Activated CD4-positive, alpha-beta T cell treated with anti-CD3 and anti-CD28 coated beads, Interleukin-2, Interleukin-6, amounts not matched to agents 100 ng/mL and 50 ng/mL, durations not matched to agents 16 hours and 8 hours (primary cell): ENCODE measurements at regions not wholly inside any gene's neighbourhood (a gene's known extent, or its start where the extent isn't known, plus 50 kb on each side); places are given as distances from the start of the nearest gene placed in this dataset.
"Not testable (repeated sequence)": the region's sequence is repeated elsewhere in the genome, so short reads cannot be mapped to it uniquely, and the experiment has no call there.

ENCODE experiments used
- DNase-seq: peaks from one replicate; pipeline ENCODE4 v3.0.0-alpha.2; 2020

DNA sequence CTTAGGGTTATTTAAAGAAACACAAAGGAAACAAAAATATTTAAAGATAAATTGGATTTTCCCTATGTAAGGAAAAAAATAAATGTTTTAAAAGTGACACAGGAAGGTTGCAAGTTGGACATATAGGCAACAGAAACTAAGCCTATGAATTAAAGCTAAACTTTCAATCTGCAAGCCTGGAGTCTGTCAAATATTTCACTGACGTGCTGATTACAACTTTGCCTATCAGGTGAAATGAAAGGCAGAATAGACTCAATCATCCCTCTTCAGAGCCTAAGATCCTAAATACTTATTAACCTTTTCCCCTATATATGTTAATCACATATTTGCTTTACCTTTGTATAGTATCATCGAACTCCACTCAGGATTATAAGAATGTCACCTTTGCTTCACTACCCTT is 1068.0 kb upstream of the ALCAM start:
- no peak for DNase-seq

DNA sequence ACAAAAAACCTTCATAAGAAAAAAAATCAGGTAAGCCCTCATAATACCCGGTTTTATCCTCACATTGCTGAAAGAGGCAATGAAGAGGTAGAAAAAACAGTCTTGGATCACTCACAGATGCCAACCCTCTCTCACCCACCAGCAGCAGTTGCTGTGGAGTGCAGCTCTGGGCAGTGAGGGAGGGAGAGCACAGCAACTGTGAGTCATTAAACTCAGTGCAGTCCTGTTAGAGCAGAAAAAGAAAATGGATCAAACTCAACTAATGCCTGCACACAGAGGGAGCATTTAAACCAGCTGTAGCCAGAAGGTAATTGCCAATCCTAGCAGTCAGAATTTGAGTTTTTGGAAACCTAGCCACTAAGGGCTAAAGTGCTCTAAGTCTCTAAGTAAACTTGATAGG is 1050.6 kb upstream of the ALCAM start:
- no peak for DNase-seq

DNA sequence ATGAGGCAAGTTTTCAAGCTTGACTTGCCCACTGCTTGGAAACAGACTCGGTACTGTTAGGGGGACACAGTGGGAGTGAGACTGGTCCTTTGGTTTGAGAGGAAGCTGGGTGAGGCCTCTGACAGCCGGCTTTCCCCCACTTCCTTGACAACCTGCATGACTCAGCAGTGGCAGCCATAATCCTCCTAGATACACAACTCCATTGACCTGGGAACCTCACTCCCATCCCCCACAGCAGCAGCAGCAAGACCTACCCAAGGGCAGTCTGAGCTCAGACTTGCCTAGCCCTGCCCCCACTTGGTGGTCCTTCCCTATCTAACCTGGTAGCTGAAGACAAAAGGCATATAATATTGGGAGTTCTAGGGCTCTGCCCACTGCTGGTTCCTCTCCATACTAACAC is 1043.5 kb upstream of the ALCAM start:
- DNase-seq, result no peak

DNA sequence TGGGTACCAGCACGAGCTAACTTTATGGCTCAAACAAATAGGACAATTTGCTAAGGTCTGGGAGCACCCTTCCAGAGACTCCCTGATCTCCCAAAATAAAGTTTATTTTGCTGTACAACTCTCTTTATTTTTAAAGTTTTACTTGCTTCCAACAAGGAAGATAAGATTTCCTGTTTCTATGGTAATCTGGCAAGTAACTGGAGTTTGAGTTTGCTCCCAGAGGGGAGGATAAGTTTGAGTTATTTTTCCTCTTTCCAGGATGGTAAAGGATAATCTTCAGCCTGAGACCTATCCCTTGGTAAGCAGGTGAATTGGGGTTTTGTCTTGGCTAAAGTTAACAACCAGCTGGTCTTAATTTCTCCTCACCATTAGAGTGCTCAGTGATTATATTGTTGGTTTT is 1019.4 kb upstream of the ALCAM start:
- DNase-seq, result no peak

DNA sequence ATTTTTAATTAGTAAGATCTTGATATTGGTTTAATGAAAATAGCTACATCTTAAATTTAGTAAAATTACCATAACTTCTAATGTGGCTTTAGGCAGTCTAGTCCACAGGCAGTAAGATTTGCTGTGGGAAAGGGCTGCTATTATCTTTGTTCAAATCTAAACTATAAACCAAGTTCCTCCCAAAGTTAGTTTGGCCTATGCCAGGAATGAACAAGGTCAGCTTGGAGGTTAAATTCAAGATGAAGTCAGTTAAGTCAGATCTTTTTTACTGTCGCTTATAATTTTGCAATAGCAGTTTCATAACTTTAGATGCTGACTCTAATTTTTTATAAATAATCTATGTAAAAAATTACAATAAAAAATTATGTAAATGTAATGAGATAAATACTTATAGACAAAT is 1016.9 kb upstream of the ALCAM start:
- no peak for DNase-seq

DNA sequence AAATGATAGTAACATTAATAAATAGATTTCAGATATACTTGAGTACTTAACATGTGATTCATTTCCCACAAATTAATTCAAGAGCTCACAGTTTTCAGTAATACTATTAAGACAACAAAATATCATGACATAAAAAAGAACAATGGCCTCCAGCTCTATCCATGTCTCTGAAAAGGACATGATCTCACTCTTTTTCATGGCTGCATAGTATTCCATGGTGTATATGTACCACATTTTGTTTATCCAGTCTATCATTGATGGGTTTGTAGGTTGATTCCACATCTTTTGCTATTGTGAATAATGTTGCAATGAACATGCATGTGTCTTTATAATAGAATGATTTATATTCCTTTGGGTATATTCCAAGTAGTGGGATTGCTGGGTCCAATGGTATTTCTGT is 1012.8 kb upstream of the ALCAM start:
- no peak for DNase-seq

DNA sequence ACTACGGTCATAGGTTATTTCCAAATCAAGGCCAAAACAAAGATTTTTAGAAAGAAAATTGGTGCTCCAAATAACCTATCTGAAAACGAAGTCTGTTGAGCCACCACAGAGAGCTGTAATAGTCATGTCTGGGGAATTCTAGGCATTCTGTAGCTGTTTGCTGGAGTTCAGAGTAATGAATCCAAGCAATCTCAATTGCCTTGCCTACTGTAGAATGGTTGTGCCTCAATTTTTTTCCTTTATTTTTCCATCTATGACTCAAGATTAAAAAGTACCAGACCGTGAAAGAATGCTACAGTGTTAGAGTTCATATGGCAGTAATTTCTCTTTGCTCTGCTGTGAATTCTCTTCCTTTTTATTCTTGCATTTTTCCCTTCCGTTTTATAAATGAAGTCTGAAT is 1007.2 kb upstream of the ALCAM start:
- DNase-seq, result no peak

DNA sequence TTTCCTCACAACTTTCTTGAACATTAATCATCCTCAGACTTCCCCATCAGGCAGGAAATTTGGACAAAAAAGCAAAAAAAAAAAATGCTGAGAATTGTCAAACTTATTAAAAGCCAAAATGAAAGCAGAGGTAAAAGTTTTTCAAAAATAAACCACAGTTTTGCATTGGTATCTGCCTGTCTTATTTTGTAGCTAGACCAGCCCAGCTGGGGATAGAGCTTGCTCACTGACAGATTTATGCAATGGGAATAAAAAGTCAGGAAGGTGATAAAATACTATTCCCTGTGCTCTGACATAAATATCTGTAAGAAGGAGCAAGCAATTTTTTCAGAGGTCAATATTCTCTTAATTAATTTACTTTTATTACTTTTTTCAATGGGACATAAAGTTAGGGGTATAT is 1006.7 kb upstream of the ALCAM start:
- no peak for DNase-seq

DNA sequence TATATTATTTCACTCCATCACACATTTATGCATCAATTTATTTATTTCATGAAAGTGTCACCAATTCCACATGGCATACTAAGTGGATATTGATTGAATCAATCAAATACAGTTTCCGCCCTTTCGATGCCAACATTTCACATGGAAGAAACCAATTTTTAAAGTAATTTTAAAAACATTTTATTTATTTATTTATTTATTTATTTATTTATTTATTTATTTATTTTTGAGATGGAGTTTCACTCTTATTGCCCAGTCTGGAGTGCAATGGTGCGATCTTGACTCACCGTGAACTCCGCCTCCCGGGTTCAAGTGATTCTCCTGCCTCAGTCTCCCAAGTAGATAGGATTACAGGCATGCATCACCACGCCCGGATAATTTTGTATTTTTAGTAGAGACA is 1005.0 kb upstream of the ALCAM start:
- not testable (repeated sequence) for DNase-seq

DNA sequence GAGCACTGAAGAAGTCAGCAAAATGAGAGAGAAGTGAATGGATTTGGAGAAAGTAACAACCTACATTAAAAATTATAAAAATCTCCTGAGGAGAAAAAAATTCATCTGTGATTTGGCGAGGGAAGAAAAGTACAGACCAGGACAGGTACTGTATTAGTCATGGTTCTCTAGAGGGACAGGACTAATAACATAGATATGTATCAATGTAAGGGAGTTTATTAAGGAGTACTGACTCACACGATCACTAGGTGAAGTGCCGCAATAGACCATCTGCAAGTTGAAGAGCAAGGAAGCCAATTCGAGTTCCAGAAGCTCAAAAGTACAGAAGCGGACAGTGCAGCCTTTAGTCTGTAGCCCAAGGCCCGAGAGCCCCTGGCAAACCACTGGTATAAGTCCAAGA is 1004.4 kb upstream of the ALCAM start:
- DNase-seq, result no peak

DNA sequence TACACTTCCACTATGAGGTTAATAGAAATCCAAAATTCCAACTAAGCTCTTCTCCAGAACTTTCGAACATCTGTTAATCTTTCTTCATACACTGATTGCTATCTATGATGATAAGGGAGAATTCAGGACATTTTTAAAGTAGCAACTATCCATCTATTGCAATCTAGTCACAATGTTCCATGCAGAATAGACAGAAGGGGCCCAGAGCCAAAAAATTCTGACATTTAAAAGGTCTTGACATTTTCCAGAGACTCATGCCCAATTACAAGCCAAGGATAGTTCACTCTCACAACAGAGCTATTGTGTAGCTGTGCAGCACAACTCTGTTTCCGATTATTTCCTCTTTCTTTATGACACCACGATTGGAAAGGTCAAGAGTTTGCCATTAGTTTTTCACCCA is 999.7 kb upstream of the ALCAM start:
- no peak for DNase-seq

DNA sequence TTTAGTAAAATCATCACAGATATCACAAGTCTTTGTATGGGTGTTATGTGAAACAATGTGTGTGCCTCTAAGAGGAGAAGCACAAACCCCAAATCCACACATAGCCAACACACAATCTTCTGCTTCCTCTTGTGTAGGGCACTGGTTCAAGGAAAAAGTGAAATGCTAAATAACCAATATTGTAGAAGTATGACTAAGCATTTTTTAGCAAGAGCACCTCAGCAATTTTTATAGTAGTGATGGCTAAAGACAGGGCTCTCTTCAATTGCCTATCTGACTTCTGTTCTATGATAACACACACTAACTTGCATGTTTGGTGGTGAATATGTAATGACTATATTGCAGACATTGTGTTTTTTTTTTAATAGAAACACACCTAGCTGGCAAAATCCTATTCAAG is 997.9 kb upstream of the ALCAM start:
- DNase-seq, result no peak

DNA sequence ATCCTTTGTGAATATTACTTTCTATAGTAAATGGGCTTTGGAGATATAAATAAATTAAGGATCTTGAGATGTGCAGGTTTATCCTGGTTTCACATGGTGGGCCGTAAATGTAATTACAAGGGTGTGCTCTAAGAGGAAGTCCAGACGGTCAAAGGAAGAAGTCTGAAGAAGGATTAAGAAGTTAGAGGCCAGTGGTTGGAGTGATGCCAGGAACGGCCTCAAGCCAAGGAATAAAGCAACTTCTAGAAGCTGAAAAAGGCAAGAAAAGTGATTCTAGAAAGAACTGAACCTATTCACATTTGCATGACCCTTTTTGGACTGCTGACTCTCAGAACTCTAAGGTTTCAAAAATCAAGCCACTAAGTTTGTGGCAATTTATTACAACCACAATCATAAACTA is 981.3 kb upstream of the ALCAM start:
- DNase-seq, result no peak

DNA sequence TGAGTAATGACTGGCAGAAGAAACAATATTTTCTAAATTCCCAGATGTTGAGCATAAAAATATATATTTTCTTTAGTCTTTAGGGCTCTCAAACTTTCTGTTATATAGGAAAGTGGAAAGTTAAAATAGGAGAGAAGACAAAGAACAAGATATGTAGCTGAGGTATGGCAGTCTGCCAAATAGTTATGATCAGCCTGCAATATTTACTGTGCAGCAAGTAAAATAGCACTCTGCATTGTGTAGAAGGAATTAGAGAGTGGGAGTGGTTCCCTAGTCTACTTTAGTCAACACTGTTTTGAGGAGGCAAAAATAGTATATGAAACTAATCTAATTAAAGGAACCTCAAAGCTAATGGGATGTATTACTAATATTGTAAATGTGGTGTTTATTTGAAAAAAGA is 978.1 kb upstream of the ALCAM start:
- no peak for DNase-seq

DNA sequence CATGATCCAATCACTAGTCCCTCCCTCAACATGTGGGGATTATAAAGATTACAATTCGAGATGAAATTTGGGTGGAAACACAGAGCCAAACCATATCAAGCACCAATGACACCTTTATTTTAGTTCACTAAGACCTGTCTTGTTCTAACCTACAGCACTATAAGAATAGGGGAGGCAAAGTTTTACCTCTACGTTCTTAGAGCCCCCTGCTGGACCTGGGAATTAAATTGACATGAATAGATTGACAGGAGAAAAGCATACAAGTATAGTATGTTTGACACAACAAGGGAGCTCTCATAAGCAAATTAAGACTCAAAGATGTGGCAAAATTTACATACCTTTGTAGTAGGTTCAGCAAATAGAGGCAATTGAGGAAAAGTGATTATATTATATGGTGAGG is 974.4 kb upstream of the ALCAM start:
- DNase-seq, result no peak

DNA sequence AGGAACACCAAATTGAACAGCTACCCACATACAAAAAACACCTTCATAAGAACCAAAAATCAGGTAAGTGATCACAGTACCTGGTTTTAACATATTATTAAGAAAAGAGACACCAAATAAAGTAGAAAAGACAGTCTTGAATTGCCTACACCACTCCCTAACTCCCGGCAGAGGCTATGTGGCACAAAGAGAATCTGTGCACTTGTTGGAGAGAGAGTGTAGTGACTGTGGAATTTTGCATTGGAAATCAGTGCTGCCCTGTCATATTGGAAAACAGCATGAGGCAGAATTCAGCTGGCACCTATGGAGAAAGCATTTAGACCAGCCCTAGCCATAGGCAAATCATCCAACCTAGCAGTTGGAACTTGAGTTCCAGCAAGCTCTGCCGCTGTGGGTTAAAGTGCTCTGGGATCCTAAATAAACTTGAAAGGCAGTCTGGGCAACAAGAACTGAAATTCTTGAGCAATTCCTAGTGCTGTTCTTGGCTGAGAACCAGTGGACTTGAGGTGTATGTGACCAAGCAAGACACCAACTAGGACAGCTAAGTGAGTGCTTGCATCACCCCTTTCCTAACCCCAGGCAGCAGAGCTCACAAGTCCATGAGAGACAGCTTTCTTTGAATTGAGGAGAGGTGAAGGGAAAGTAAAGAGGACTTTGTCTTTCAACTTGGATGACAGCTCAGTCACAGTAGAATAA is 969.6 kb upstream of the ALCAM start:
- DNase-seq, result no peak

DNA sequence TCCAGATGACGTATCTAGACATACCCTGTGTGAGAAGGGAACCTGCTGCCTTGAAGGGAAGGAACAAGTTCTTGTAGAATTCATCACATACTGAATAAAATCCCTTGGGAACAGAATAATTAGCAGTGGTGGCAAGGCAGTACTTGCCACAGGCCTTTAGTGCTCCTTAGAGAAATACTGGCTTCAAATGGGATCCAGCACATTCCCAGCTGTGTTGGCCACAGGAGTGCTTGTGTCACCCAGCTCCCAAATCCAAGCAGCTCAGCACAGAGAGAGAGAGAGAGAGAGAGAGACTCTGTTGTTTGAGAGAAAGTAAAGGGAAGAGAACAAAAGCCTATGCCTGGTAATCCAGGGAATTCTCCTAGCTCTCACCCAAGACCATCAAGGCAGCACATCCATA is 969.0 kb upstream of the ALCAM start:
- no peak for DNase-seq

DNA sequence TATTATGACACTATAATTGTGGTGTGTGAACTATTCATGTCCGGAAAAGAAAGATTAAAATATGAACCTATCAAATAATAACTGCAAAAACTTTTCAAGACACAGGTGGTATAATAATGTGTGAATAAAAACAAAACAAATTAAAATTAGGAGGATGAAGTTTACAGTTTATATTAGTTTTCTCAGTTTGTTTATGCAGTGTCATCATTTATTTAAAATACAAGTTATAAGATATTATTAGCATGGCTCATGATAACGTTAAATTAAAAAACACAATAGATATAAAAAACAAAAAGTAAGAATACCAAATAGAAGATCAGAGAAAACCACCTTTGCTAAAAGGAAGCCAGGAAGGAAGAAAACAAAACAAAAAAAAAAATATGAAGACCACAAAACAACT is 963.8 kb upstream of the ALCAM start:
- no peak for DNase-seq

DNA sequence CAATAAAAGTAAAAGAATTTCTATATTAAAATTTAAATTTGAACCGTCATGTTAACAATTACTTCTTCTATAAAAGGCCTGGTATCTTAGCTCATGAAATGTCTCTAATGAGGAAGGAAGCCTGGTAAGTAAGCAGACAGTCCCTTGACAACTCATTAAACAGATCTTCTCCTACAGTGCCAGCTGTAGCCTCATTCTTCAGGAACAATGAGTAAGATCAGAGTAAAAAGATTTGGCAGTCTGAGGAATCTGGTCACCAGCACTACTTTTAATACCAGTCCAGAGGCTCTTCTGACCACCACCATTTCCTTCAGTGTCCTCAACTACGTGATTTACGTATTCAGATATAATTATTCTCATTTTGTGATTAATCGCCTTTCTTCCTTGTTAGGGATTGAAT is 955.0 kb upstream of the ALCAM start:
- DNase-seq, result no peak

DNA sequence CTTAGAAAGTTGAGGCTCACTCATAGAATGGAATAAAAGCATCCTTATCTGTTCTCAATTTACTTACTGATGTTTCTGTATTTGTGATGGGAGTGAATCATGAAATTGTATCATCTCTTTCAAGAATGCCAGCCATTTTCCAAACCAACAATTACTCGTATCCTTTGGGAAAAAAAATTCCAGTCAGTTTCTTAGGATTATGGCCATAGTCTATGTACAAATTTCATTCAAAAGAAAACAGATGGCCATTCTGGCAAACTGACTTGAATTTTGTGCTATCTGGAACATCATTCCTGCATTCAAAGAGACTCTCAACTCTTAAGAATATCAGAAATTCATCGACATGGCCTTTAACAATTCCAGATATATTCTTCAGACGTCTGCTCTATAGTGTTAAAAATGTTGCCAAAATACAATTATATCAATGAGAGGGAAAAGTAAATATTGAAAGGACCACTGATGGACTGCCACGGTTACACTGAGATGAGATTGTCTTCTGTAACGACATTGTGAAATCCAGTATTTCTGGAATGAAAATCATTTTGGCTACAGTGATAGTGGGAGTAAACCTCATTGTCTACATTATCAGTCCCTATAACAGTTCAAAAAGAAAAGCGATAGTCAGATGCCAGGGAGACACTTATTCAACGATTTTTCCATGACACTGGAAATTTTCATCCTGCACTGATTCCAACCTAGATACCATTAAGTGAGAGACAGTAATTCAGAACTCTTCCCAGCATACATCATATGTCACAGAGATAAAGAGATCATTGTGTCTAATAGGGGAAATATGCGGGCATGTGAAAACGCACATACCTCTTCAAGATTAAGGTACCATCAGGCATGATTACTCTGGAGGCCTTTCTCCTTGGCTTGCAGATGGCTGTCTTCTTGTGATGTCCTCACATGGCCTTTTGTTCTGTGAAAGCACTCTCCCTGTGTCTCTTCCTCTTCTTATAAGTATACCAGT is 953.8 kb upstream of the ALCAM start:
- DNase-seq, result no peak

DNA sequence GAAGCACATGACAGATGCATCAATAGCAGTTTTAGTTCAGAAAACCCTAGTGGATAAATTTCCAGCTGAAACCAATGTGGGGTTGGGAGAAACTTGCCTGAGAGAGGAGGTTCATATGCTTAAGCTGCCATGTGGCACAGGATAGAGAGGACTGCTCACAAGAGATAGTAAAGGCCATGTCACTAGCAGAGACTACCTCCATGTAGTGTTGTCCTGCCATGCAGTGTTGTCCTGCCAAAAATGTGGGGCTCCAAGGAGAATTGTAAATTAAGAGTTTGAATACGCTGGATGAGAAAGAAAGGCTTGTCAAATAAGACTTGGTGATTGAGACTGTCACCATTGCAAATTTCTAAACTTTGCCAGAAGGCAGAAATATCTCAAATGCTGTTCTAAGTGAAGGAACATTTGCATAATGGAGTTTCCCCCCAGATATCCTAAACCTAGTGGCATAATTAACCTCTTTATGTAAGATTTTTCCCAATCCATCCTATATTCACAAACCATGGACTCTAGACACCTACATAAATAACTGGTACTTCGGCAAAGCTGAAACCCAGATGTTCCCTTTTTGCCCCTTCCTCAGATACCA is 938.3 kb upstream of the ALCAM start:
- no peak for DNase-seq

DNA sequence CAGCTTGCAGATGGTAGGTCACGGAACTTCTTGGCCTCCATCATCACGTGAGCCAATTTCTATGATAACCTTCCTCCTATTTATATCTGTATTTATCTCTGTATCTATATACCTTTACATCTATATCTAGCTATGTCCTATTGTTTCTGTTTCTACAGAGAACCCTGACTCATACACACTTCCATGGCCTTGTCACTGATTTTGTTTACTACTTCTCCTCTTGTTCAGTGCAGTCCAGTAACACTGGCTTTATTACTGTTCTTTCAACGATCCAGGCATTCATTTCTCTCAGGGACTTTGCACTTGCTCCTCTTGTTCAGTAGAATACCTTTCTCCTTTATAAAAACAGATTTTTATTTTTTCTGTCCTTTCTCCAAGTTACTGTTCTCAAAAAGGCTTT is 937.0 kb upstream of the ALCAM start:
- DNase-seq, result no peak

DNA sequence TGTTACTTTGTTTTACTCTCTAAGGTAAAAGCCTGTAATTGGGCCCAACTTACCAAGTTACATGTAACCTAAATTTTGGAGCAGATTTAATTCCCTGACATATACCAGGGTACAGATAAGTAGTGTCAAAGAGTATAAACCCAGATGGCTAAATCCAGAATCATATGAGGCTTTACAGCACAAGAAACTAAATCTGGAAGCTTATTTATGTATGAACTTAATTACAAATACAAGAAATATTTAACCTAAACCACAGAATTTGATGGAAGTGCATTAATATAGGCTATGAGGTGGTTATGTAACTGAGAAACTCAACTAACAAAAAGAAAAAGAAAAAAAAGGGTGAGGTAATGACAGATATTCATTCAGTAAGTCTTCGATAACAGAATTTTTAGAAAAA is 930.2 kb upstream of the ALCAM start:
- DNase-seq, result no peak

DNA sequence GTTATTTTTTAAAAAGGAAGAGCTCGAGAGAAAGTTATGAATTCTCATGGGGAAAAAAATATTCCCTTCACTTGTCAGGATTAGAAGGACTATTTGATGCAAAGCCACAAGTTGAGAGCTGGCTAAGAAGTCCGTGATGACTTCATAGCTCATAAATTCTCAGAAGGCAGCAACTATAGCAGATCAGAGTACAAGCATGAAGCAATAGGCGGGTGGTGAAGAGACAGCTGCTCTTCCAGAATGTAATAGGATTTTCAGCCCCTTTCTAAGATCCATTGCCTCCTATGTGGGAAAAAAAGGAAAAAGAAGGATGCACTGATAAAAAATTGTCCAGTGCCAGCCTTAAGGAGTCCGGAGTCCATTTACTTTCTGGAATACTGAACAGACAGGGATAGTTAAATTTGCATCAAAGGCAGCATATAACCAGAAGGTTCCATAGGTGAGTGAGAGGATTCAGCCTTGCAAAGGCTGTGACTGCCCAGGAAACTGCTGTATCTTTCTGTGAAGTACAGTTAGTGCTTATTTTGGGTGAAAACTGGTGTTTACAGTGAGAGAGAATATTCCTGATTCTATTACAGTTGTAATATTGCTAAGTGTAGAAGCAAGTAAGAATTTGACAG is 929.5 kb upstream of the ALCAM start:
- no peak for DNase-seq
